Adrenal gland (tissue), 5 donors: ENCODE measurements at regions not wholly inside any gene's neighbourhood (a gene's known extent, or its start where the extent isn't known, plus 50 kb on each side); places are given as distances from the start of the nearest gene placed in this dataset.

Experiments used
- CTCF ChIP-seq, 6 experiments: fragments of 450-650 bp in 4 of 6; fragments of 200-600 bp in 2 of 6; sonication (generic) in 1 of 6; IDR thresholded peaks; 1 replicate in 5 of 6; 2 replicates in 1 of 6; pipeline versions ENCODE4 v1.5.1 to v1.8.0; 2016 to 2021; ENCODE audit warnings: antibody characterized with exemption in 6 of 6, mild to moderate bottlenecking in 2 of 6, moderate library complexity in 1 of 6
- POLR2A ChIP-seq, 2 donors: fragments of 450-650 bp; IDR thresholded peaks; one replicate each; pipeline ENCODE4 v1.6.1; 2017; ENCODE audit warnings: antibody characterized with exemption in 2 of 2, mild to moderate bottlenecking in 2 of 2, moderate library complexity in 1 of 2
- donor health status: DM: no; HTN: no; CAD: no.

DNA sequence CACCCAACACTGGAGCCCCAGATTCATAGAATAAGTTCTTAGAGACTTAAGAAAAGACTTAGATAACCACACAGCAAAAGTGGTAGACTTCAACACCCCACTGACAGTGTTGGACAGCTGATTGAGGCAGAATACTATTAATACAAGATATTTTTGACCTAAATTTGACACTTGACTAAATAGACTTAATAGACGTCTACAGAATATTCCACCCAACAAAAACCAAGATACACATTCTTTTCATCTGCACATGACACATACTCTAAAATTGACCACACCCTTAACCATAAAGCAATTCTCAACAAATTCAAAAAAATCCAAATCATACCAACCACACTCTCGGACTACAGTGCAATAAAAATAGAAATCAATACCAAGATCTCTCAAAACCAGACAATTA, 179.8 kb upstream of the TPM1 start:
- TF ChIP-seq CTCF (IDR thresholded peaks at IDR 0.05) (no peak), POLR2A (IDR thresholded peaks at IDR 0.05) (no peak)
